Ishikawa (cell line): ENCODE measurements at regions not wholly inside any gene's neighbourhood (a gene's known extent, or its start where the extent isn't known, plus 50 kb on each side); places are given as distances from the start of the nearest gene placed in this dataset.

ENCODE experiments used
- CEBPB ChIP-seq: IDR thresholded peaks from 2 replicates; pipeline ENCODE4 v1.6.1; 2012
- CREB1 ChIP-seq: IDR thresholded peaks from 2 replicates; pipeline ENCODE4 v1.6.1; 2012; ENCODE audit warnings: low read depth
- EGR1 ChIP-seq: IDR thresholded peaks from 2 replicates; pipeline ENCODE4 v1.6.1; 2012
- MAX ChIP-seq: IDR thresholded peaks from 2 replicates; pipeline ENCODE4 v1.6.1; 2012
- NFIC ChIP-seq: IDR thresholded peaks from 2 replicates; pipeline ENCODE4 v1.6.1; 2012
- RAD21 ChIP-seq: IDR thresholded peaks from 2 replicates; pipeline ENCODE4 v1.6.1; 2012; ENCODE audit warnings: low read depth
- REST ChIP-seq: IDR thresholded peaks from 2 replicates; pipeline ENCODE4 v1.6.1; 2012; ENCODE audit warnings: low read depth, mild to moderate bottlenecking
- TAF1 ChIP-seq: IDR thresholded peaks from 2 replicates; pipeline ENCODE4 v1.6.1; 2012; ENCODE audit warnings: low read depth, mild to moderate bottlenecking
- TCF12 ChIP-seq: IDR thresholded peaks from 2 replicates; pipeline ENCODE4 v1.6.1; 2012; ENCODE audit warnings: low read depth
- TEAD4 ChIP-seq: IDR thresholded peaks from 2 replicates; pipeline ENCODE4 v1.6.1; 2012
- YY1 ChIP-seq: IDR thresholded peaks from 2 replicates; pipeline ENCODE4 v1.6.1; 2012; ENCODE audit warnings: low read depth

GRCh38 chr4:149265645-149266044 lies 550.0 kb downstream of the IQCM start:
- TF ChIP-seq CEBPB = no peak
- no peak for TF ChIP-seq REST
- no peak for TF ChIP-seq EGR1
- no peak for TF ChIP-seq TCF12
- no peak for TF ChIP-seq YY1
- TF ChIP-seq NFIC = no peak
- no peak for TF ChIP-seq RAD21
- TF ChIP-seq TEAD4 = no peak
- no peak for TF ChIP-seq MAX
- no peak for TF ChIP-seq CREB1
- no peak for TF ChIP-seq TAF1
